ENCODE measurements at regions not wholly inside any gene's neighbourhood (a gene's known extent, or its start where the extent isn't known, plus 50 kb on each side); places are given as distances from the start of the nearest gene placed in this dataset.
"Not testable (repeated sequence)": the region's sequence is repeated elsewhere in the genome, so short reads cannot be mapped to it uniquely, and the experiment has no call there.

- Histone ChIP-seq H3K4me3 (no peak overlapping the region), H3K27ac (no peak overlapping the region), H3K36me3 (no peaks in the 10 kb centered on the region), H3K4me1 (peaks cover 0 to 3% of the 10 kb centered on the region in 2 donors), H3K27me3 (no peaks in the 10 kb centered on the region), H3K9me3 (no peaks in the 10 kb centered on the region)
- intact Hi-C loops (cut with DNase I; ENCODE audit: low total_unique reads) (no loop called here), in situ Hi-C loops (cut with MboI; ENCODE audit: low sequenced_read_pairs in 4 of 4) (no loop called here)
- DNase-seq (no peak), ATAC-seq (no peak)
- no peak for TF ChIP-seq POLR2A (IDR thresholded peaks at IDR 0.05)
- TF ChIP-seq, protein P1, sequence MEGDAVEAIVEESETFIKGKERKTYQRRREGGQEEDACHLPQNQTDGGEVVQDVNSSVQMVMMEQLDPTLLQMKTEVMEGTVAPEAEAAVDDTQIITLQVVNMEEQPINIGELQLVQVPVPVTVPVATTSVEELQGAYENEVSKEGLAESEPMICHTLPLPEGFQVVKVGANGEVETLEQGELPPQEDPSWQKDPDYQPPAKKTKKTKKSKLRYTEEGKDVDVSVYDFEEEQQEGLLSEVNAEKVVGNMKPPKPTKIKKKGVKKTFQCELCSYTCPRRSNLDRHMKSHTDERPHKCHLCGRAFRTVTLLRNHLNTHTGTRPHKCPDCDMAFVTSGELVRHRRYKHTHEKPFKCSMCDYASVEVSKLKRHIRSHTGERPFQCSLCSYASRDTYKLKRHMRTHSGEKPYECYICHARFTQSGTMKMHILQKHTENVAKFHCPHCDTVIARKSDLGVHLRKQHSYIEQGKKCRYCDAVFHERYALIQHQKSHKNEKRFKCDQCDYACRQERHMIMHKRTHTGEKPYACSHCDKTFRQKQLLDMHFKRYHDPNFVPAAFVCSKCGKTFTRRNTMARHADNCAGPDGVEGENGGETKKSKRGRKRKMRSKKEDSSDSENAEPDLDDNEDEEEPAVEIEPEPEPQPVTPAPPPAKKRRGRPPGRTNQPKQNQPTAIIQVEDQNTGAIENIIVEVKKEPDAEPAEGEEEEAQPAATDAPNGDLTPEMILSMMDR (IDR thresholded peaks at IDR 0.05 in 4 of 5, conservative IDR thresholded peaks at IDR 0.05 in 1 of 5), result no peak
These were observed 123.9 kb downstream of the CD83 start for GRCh38 chr6:14241255-14242070.

- H3K27me3 ChIP-seq; intact Hi-C loops (cut with DNase I; ENCODE audit: low total_unique reads); ATAC-seq; DNase-seq; H3K9me3 ChIP-seq; H3K36me3 ChIP-seq; H3K4me3 ChIP-seq; in situ Hi-C loops (cut with MboI; ENCODE audit: low sequenced_read_pairs in 4 of 4); H3K4me1 ChIP-seq; H3K27ac ChIP-seq: not testable (repeated sequence)
These were observed 125.3 kb downstream of the CD83 start for GRCh38 chr6:14242912-14243311.

GRCh38 chr6:14243597-14243996, 126.0 kb downstream of the CD83 start:
- Histone ChIP-seq H3K4me3 (no peak overlapping the region), H3K27ac (no peak overlapping the region), H3K4me1 (no peaks in the 10 kb centered on the region), H3K36me3 (no peaks in the 10 kb centered on the region), H3K9me3 (no peaks in the 10 kb centered on the region), H3K27me3 (no peaks in the 10 kb centered on the region)
- DNase-seq (no peak), ATAC-seq (no peak)
- in situ Hi-C loops (cut with MboI; ENCODE audit: low sequenced_read_pairs in 4 of 4), result no loop called here
- TF ChIP-seq, protein P1 (IDR thresholded peaks at IDR 0.05 in 4 of 5, conservative IDR thresholded peaks at IDR 0.05 in 1 of 5), result no peak
- TF ChIP-seq POLR2A (IDR thresholded peaks at IDR 0.05), result no peak
- intact Hi-C loops (cut with DNase I; ENCODE audit: low total_unique reads), result no loop called here

- no peak for TF ChIP-seq POLR2A (IDR thresholded peaks at IDR 0.05)
- TF ChIP-seq, protein P1 (IDR thresholded peaks at IDR 0.05 in 4 of 5, conservative IDR thresholded peaks at IDR 0.05 in 1 of 5), result no peak
- Histone ChIP-seq H3K4me1 (no peaks in the 10 kb centered on the region), H3K27ac (no peak overlapping the region), H3K27me3 (no peaks in the 10 kb centered on the region), H3K9me3 (no peaks in the 10 kb centered on the region), H3K36me3 (no peaks in the 10 kb centered on the region), H3K4me3 (no peak overlapping the region)
- intact Hi-C loops (cut with DNase I; ENCODE audit: low total_unique reads) (no loop called here), in situ Hi-C loops (cut with MboI; ENCODE audit: low sequenced_read_pairs in 4 of 4) (no loop called here)
- DNase-seq (no peak), ATAC-seq (no peak)
These were observed 129.3 kb downstream of the CD83 start for GRCh38 chr6:14246876-14247275.

DNA sequence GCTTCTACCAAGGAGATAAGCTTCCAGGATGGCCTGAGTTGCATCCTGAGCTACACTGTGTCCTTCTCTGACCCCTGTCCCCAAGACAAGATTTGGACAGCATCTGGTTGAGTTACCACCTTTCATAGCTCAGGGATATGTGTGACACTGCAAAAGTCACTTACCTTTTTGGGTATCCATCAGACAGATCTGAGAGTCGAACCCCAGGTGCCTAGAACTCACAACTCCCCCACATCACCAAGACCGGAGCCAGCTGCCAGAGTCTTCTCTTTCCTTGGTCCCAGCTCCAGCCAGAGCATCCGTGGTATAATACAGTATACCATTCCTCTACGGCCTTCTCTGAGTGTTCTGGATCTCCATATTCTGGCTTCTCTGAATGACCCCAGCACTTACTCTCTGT, 133.0 kb downstream of the CD83 start:
- Histone ChIP-seq H3K4me3 (no peak overlapping the region), H3K4me1 (no peaks in the 10 kb centered on the region), H3K27me3 (no peaks in the 10 kb centered on the region), H3K27ac (no peak overlapping the region), H3K36me3 (no peaks in the 10 kb centered on the region), H3K9me3 (no peaks in the 10 kb centered on the region)
- intact Hi-C loops (cut with DNase I; ENCODE audit: low total_unique reads), result no loop called here
- ATAC-seq (no peak), DNase-seq (no peak)
- in situ Hi-C loops (cut with MboI; ENCODE audit: low sequenced_read_pairs in 4 of 4), result no loop called here
- TF ChIP-seq, protein P1 (IDR thresholded peaks at IDR 0.05 in 4 of 5, conservative IDR thresholded peaks at IDR 0.05 in 1 of 5), result no peak
- TF ChIP-seq POLR2A (IDR thresholded peaks at IDR 0.05), result no peak
